HG03060 (cell line): ENCODE measurements at regions not wholly inside any gene's neighbourhood (a gene's known extent, or its start where the extent isn't known, plus 50 kb on each side); places are given as distances from the start of the nearest gene placed in this dataset.
"Not testable (repeated sequence)": the region's sequence is repeated elsewhere in the genome, so short reads cannot be mapped to it uniquely, and the experiment has no call there.

Experiments used
- ATAC-seq: cut with Tn5 transposase; IDR thresholded peaks from one replicate; pipeline ENCODE4 v1.9.1; 2021; ENCODE audit warnings: low read depth, moderate number of reproducible peaks; ENCODE audit not compliant: unreplicated experiment

DNA sequence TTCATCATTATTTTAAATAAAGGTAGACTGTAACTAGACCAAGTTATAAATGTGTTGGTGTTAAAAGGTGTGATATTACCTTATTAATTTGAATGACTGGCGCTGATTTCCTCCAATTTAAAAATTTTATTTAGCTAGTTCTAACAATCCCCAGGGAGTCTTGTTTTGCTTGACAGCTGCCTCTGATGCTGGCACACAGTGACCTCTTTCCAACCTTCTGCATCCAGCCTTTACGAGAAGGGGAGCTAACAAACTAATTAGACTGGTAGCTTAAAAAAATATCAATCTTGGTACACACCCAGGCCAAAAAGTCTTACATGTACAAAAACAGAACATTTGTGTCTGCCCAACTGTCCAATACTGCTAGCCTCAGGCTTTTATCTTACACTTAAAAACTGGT, 51.8 kb upstream of the ENPEP start:
- no peak for ATAC-seq

DNA sequence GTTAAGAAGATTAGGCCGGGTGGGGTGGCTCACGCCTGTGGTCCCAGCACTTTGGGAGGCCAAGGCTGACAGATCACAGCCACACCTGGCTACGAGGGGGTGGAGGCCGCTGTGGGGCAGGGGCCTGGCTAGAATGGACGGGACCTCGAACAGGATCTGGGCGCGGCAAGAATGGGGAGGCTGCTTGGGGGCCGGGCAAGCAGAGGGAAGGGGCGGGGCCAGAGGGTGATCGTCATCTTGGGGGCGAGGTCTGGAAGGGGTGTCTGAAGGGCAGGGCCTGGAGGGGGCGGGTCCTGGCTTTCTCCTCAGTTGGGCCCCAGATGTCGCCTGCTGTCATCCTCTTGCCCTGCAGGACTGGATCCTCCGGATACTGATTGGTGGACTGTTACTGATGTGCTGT, 57.3 kb upstream of the ENPEP start:
- no peak for ATAC-seq

DNA sequence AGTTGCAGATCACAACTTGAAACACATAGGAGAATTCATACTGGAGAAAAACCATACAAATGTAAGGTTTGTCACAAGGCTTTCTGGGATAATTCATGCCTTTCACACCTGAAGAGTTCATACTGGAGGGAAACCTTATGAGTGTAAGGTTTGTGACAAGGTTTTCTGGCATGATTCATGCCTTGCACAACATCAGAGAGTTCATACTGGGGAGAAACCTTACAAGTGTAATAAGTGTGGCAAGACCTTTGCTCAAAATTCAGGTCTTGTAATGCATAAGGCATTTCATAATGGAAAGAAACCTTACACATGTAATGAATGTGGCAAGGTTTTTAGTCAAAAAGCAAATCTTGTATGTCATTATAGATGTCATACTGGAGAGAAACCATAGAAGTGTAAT, 58.8 kb upstream of the ENPEP start:
- no peak for ATAC-seq

DNA sequence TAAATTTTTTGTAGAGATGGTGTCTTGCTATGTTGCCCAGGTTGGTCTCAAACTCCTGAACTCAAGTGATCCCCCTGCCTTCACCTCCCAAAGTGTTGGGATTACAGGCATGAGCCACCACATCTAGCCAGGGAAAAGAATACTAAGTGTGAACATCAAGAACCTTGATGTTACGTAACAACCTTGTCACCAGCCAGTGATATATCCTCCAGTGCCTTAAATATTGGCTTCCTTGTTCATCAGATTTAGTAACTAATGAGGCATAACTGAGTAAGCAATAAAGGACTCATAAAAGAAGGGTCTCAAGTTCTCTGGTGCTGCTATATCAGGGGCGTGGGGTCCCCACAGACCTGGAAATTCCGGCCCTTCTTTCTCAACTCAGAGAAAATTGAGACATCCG, 60.5 kb upstream of the ENPEP start:
- no peak for ATAC-seq

DNA sequence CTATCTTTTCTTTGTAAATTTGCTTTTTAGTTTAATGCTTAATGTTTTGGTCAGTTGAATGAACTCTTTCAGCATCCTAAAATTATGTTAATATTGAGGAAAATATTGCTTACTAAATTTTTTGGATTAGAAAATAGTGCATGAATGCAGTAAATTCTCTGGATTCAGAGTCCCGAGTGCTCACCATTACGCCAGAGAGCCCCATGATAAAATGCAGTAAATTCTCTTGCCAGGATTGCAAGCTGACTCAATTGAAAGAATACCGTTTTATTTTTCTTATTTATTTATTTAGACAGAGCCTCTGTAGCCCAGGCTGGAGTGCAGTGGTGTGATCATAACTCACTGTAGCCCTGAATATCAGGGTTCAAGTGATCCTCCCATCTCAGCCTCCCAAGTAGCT, 60.9 kb upstream of the ENPEP start:
- ATAC-seq, result no peak

DNA sequence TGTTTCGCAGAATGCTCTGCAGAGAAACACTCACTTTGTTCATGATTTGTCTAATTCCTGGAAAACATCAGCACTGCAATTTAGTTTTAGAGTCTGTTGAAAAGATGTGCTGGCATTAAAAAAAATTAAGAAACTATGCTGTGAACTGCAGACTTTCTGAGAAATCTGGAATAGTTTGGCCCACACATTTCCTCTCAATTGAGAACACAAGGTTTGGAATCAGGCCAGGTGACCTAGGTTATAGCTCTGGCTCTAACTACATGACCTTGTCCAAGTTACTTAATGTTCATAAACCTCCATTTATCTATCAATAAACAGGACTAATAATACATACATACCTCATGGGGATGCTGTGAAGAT, 61.4 kb upstream of the ENPEP start:
- ATAC-seq, result no peak

DNA sequence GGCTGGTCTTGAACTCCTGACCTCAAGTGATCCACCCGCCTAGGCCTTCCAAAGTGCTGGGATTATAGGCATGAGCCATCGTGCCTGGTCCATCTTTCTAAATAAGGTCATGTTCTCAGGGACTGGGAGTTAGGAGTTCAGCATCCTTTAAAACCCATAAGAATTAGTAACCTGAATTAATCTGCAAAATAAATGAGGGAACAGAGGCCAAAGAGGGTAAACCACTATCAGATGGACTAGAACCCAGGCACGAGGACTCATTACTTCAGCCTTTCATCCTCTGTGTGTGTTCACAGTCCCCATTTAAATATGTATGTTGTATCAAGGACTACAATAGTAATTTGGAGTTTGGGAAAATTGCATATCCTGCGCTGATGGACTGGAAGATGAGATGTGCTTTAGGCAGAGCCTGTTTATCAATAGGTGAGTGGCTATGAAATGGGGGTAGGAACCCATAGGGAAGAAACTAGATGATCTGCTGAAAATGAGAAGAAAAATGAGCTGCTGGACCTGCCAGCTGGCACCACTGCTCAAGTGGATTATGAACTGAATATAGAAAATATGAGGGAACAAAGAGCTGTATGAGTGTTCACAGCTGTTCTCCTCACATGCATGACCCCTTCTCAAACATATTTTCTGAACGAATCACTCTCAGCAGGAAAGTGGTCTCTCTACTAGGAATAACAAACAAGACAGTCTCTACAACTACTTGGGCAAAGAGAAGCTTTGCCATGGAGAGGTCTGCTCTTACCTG, 62.0 kb upstream of the ENPEP start:
- ATAC-seq, result not testable (repeated sequence)

DNA sequence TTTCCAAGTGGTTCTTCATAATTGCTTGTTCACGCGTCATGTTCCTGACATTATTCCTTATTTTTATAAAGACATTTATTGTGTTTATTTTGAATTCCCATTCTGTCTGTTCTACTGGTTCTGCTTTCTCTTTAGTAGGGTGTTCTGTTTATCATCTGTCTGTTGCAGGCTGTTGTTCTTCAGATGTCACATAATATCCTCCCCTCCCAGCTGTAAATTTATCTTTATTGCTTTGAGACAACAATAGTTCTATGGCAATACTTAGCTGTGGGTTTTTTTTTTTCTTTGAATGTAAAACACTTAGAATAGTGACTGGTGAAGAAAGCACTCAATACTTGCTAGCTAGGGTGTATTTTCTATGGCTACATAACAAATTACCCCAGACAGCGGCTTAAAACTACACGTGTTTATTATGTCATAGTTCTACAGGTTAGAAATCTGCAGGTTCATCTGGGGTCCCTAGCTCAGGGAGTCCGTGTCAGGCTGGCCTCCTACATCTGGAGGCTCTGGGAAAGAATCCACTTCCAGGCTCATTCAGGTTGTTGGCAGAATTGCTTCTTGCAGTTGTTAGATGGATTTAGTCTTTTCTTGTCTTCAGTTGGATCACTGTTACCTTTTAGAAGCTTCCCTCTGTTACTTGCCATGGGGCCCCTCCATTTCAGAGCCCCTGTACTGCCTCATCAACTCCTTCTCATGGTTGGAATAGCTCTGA, 63.4 kb upstream of the ENPEP start:
- ATAC-seq, result no peak

DNA sequence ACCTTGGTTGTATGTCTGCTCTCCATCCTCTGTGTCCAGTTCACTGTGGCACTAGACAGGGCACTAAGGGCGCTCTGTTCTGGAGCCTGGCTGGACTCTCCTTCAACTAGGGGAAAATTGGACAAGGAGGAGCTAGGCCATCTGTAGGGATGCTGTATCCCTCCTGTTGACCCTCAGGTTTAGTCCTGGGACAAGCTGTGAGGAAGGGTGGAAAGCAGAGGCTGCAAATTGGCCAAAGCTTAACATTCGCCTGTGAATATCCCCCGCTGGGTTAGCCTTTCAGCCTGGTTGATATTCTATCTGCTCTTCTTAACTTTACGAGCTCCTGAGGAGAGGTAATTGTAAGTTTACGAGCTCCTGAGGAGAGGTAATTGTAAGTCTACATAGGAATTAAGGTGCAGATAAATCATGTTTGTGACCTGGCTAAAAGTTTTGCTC, 64.4 kb upstream of the ENPEP start:
- ATAC-seq, result no peak

DNA sequence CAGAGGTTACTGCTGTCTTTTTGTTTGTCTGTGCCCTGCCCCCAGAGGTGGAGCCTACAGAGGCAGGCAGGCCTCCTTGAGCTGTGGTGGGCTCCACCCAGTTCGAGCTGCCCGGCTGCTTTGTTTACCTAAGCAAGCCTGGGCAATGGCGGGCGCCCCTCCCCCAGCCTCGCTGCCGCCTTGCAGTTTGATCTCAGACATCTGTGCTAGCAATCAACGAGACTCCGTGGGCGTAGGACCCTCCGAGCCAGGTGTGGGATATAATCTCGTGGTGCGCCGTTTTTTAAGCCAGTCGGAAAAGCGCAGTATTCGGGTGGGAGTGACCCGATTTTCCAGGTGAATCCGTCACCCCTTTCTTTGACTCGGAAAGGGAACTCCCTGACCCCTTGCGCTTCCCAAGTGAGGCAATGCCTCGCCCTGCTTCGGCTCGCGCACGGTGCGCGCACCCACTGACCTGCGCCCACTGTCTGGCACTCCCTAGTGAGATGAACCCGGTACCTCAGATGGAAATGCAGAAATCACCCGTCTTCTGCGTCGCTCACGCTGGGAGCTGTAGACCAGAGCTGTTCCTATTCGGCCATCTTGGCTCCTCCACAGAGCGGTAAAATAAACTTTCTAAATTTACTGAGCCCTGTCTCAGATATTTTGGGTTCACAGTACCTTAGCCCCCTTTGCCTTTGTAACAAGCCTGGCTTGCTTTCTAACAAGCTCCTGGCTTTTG, 64.9 kb upstream of the ENPEP start:
- not testable (repeated sequence) for ATAC-seq

DNA sequence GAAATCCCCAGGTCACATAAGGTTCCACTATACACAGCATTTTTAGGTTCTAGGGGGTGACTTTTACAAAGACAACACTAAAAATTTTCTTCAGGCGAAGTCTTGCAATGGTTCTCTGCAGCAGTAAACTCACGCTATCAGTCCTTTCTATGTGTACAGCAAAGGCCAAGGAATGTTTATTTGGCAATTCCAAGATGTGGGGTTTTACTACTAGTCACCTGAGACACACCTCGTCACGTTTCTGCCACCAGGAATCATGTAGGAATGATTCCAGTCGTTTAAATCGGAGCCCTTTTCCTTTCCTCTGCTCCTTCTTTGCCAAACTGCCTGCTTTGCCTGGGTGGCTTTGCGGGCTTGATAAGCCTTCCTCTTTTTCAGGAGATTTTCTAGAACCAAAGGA, 75.9 kb upstream of the ENPEP start:
- no peak for ATAC-seq

DNA sequence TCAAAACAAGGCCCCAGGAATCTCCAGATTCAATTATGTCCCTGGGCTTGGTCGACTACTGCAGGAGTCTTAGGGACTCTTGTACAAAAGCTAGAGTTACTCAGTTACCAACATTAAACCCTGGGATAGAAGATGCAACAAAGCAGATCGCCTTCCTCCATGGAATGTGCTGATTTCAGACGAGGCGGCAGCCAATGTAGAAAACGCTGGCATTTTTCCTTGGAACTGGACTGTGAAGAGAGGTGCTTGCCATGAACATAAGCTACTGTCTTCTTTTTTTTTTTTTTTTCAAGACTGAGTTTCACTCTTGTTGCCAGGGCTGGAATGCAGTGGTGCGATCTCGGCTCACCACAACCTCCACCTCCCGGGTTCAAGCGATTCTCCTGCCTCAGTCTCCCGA, 76.9 kb upstream of the ENPEP start:
- not testable (repeated sequence) for ATAC-seq

DNA sequence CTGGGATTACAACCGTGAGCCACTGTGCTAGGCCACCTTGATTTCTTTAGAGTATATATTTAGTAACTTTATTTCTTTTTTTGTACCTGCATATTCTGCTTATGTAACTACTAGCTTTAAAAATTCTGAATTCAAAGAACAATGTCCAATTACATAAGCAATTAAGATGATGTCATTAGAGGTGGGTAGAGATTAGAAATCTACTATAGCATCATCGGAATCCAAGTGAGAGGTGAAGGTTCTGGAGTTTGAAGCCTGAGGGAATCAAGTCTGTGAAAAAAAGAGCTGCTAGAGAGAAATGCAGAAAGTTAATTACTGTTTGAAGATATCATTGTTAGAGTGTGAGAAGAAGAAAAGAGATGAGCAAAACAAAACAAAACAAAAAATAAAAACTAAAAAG, 79.0 kb upstream of the ENPEP start:
- no peak for ATAC-seq

DNA sequence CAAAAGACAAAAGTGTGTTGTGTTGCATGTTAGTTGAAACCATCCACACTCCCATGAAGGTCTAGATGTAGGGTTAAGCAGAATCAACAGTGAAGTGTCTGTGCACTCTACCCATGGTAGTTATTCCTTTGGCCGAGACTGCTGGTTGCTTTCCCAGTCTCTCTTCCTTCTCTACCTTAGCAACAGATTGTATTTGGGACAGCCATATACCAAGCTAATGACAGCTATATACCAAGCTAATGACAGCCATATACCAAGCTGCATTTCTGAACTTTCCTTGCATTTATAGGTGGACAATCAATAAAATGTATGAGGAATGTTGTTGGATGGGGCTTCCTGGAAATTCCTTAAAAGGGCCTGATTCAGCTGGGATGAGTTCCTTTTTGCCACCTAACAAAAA, 80.5 kb upstream of the ENPEP start:
- ATAC-seq, result no peak

DNA sequence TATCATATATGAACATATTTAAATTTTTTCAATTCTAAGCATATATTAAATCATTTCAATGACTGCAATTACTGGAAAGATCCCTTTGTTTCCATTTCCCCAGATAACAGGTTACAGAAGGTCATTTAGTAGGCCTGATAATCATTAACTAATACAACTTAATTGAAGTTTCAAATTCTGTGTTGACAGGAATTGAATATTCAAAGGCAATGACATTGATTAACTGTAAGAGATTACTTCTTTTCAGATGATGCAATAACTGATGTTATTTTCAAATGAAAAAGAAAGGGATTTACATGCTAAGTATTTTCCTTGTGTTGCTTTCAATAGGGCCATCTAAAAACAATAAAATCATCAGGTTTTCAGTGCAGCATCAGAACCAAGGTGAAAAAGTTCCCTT, 81.1 kb upstream of the ENPEP start:
- no peak for ATAC-seq

DNA sequence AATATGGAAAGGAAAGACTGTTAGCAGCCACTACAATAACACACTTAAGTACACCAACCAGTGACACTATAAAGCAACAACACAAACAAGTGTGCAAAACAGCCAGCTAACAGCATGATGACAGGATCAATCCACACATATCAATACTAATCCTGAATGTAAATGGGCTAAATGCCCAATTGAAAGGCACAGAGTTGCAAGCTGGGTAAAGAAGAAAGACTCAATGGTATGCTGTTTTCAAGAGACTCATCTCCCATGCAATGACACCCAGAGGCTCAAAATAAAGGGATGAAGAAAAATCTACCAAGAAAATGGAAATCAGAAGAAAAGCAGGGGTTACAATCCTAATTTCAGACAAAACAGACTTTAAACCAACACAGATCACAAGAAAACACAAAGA, 94.2 kb upstream of the ENPEP start:
- ATAC-seq, result no peak

DNA sequence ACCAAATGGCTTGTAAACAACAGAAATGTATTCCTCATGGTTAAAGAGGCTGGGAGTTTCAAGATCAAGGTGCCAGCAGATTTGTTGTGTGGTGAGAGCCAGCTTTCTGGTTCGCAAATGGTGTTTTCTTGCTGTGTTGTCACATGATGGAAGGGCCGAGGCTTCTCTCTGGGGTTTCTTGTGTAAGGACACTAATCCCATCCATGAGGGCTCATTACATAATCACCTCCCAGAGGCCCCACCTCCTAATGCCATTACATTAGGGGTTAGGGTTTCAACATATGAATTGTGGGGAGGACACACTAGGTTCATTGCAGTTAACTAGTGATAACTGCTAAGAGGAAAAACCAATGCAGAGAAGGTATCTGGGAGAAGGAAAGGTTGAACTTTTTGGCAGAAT, 103.5 kb upstream of the ENPEP start:
- no peak for ATAC-seq

DNA sequence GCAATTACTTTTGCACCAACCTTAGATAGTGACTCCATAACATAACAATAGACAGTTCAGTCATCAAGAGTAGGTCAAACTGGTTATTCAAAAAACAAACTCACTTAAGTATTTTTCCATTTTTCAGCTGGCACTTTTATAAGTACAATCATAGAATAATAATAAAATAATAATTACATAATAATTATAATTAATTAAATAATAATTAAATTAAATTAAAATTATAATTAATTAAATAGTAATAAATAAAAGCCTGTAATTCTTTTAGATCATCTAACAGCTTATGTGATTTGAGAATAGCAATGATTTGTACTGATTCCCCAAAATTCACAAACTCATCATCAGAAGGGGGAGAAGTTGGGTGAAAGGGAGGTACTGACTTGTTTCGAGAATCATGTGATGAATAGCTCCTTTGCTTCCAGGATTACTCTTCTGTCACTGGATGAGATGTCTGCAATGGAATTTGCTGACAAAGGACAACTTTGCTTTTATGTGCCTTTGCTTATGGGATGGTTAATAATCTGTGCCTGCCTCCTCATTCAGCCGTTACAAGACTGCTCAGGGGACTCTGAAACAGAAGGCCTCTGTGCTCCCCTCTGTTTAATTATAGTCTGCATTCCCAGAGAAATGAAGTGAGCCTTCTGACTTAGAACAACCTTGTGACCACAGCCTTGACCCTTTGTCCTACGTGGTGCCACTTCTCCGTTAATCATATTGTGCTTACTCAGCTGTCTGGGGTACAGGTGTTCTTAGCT, 104.8 kb upstream of the ENPEP start:
- no peak for ATAC-seq

DNA sequence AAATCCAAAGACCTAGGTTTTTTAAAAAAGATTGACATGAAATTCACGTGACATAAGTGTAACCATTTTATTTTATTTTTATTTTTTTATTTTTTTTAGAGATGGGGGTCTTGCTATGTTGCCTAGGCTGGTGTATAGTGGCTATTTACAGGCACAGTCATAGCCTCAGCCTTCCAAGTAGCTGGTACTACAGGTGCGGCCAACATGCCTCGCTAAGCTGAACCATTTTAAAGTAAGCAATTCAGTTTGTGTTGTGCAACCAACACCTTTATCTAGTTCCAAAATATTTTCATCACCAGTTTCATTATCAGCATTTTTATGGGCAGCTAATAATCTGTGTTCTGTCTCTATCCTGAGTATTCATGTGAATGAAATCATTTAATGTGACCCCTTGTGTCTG, 107.5 kb upstream of the ENPEP start:
- ATAC-seq, result no peak

DNA sequence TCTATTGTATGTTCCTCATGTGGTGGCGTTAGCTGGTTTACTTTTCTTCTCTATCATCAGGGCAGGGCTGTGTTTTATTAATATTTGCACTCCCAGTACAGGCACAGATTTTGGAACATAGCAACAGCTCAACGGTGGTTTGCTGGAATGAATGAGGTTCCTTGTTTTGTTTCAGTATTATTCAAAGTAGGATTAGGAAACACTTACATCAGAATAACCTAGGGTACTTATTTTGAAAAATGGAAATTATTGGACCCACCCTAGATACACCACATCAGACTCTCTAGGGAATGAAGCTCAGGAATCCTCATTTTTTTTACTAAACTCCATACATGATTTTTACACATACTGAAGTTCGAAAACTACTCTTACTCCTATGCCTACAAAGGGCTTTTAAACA, 108.8 kb upstream of the ENPEP start:
- no peak for ATAC-seq

DNA sequence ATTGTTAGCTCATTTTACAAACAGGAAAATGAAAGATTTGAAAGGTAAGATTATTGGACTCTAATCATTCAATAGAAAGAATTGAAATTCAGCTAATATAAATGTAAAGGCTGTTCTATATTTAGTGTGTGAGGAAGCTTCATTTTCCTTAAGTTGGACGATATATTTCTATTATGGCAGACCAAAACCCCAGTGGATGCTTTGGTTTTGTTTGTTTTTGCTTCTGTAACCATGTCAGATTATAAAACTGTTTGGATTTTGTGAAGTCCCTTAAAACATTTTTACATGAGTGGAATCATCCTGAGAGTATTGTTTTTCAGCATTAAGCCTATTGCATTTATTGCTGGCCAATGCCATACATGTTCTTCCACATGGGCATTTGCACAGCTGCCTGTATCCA, 110.2 kb upstream of the ENPEP start:
- no peak for ATAC-seq
